Activated CD4-positive, alpha-beta T cell treated with anti-CD3 and anti-CD28 coated beads for 24 hours (primary cell): ENCODE measurements at regions not wholly inside any gene's neighbourhood (a gene's known extent, or its start where the extent isn't known, plus 50 kb on each side); places are given as distances from the start of the nearest gene placed in this dataset.

ENCODE experiments used
- DNase-seq, 2 donors: peaks; one replicate each; pipeline ENCODE4 v3.0.0-alpha.2; 2020; ENCODE audit warnings: low read depth in 2 of 2

- DNase-seq: no peak
Observed at GRCh38 chr15:52879145-52879544, 89.0 kb upstream of the ONECUT1 start.

GRCh38 chr15:52876991-52877663 is 87.0 kb upstream of the ONECUT1 start:
- DNase-seq: no peak

GRCh38 chr15:52872036-52872818 is 82.1 kb upstream of the ONECUT1 start:
- no peak for DNase-seq

GRCh38 chr15:52870015-52870414 is 79.9 kb upstream of the ONECUT1 start:
- DNase-seq: no peak

- no peak for DNase-seq
Observed at GRCh38 chr15:52866698-52867097, 76.6 kb upstream of the ONECUT1 start.

- DNase-seq: no peak
Observed at GRCh38 chr15:52862677-52863076, 72.5 kb upstream of the ONECUT1 start.

GRCh38 chr15:52858782-52859176 is 68.6 kb upstream of the ONECUT1 start:
- DNase-seq: no peak

- DNase-seq: no peak
Observed at GRCh38 chr15:52857937-52858781, 68.0 kb upstream of the ONECUT1 start.

- no peak for DNase-seq
Observed at GRCh38 chr15:52857471-52857870, 67.3 kb upstream of the ONECUT1 start.

- DNase-seq: no peak
Observed at GRCh38 chr15:52856286-52856685, 66.2 kb upstream of the ONECUT1 start.

GRCh38 chr15:52855157-52855556 is 65.0 kb upstream of the ONECUT1 start:
- no peak for DNase-seq

GRCh38 chr15:52844823-52845222 is 54.7 kb upstream of the ONECUT1 start:
- DNase-seq: no peak
